ENCODE measurements at regions not wholly inside any gene's neighbourhood (a gene's known extent, or its start where the extent isn't known, plus 50 kb on each side); places are given as distances from the start of the nearest gene placed in this dataset.
A peak's percentile ranks its signal among the peaks of the same experiment; 100 is the strongest.

- 87 to 95% (median 93%) methylated on average over 2 of the region's 2 CpGs for WGBS, 4 donors
- TF ChIP-seq, protein P1, sequence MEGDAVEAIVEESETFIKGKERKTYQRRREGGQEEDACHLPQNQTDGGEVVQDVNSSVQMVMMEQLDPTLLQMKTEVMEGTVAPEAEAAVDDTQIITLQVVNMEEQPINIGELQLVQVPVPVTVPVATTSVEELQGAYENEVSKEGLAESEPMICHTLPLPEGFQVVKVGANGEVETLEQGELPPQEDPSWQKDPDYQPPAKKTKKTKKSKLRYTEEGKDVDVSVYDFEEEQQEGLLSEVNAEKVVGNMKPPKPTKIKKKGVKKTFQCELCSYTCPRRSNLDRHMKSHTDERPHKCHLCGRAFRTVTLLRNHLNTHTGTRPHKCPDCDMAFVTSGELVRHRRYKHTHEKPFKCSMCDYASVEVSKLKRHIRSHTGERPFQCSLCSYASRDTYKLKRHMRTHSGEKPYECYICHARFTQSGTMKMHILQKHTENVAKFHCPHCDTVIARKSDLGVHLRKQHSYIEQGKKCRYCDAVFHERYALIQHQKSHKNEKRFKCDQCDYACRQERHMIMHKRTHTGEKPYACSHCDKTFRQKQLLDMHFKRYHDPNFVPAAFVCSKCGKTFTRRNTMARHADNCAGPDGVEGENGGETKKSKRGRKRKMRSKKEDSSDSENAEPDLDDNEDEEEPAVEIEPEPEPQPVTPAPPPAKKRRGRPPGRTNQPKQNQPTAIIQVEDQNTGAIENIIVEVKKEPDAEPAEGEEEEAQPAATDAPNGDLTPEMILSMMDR (IDR thresholded peaks at IDR 0.05): no peak
- TF ChIP-seq POLR2A (IDR thresholded peaks at IDR 0.05): no peak
- intact Hi-C loops (cut with DNase I): no loop called here
These were observed 592.1 kb downstream of the PRELID2 start for GRCh38 chr5:145243016-145243415.

DNA sequence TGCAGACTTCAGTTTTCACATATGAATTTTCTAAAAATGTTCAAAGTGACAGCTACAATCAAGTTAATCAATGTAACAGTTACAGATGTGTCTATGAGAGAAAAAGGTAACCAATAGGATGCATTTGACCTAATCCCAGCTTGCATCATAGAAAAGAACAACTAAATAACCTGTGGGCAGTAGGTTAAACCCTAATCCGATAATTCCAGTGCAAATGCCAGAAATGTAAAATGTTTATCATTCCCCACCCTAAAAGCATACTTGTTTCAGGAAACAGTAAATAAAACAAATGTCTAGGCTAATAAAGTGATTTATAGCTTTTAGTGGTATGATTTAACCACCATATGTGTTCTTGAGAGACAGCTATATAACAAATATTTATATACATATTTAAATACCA is 592.6 kb downstream of the PRELID2 start:
- no peaks in the 10 kb centered on the region for H3K36me3 ChIP-seq (replicated peaks in 1 of 2)
- 68 to 86% (median 83%) methylated on average over 1 of the region's 1 CpG for WGBS, 4 donors
- no peaks in the 10 kb centered on the region for H3K4me1 ChIP-seq (replicated peaks in 1 of 2)
- intact Hi-C loops (cut with DNase I): no loop called here
- TF ChIP-seq, protein P1 (IDR thresholded peaks at IDR 0.05): no peak
- TF ChIP-seq POLR2A (IDR thresholded peaks at IDR 0.05): no peak
- H3K9me3 ChIP-seq (replicated peaks in 1 of 3): no peaks in the 10 kb centered on the region
- no peak overlapping the region for H3K4me3 ChIP-seq
- no peaks in the 10 kb centered on the region for H3K27me3 ChIP-seq
- no peak overlapping the region for H3K27ac ChIP-seq
- DNase-seq: no peak

More at GRCh38 chr5:145243016-145243415, 592.1 kb downstream of the PRELID2 start:
- Histone ChIP-seq H3K4me1 (replicated peaks in 1 of 2) (no peaks in the 10 kb centered on the region), H3K36me3 (replicated peaks in 1 of 2) (no peaks in the 10 kb centered on the region), H3K4me3 (no peak overlapping the region), H3K9me3 (replicated peaks in 1 of 3) (no peaks in the 10 kb centered on the region), H3K27me3 (no peaks in the 10 kb centered on the region), H3K27ac (no peak overlapping the region)
- DNase-seq: no peak

DNA sequence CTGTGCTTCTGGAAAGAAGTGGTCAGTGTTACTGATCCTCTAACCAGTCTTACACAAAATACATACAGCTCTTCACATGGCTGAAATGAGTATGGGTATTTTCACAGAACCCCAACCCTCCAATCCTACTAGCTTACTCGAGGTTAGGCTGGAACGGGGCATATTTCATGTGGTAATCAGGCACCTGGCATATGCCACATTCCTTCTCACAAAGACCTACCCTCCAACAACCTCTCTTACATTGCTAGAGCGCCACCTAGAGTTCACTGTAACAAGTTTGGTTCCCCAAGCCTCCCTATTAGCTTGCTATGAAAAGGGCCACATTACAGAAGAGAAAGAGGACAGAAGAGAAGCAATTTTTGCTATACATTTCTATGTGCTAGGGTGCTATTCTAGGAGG is 597.3 kb downstream of the PRELID2 start:
- no peaks in the 10 kb centered on the region for H3K9me3 ChIP-seq (replicated peaks in 1 of 3)
- intact Hi-C loops (cut with DNase I): no loop called here
- TF ChIP-seq POLR2A (IDR thresholded peaks at IDR 0.05): no peak
- TF ChIP-seq, protein P1 (IDR thresholded peaks at IDR 0.05): peak in 2 of 6 experiments; percentile 21 to 35
- H3K4me3 ChIP-seq: no peak overlapping the region
- H3K36me3 ChIP-seq (replicated peaks in 1 of 2): no peaks in the 10 kb centered on the region
- no peaks in the 10 kb centered on the region for H3K4me1 ChIP-seq (replicated peaks in 1 of 2)
- DNase-seq: peak in 2 of 7 donors; percentile 16 to 37
- no peak overlapping the region for H3K27ac ChIP-seq
- WGBS, 4 donors: 8 to 17% (median 11%) methylated on average over 3 of the region's 3 CpGs
- no peaks in the 10 kb centered on the region for H3K27me3 ChIP-seq

GRCh38 chr5:145236983-145237382 is 598.2 kb downstream of the PRELID2 start:
- H3K4me1 ChIP-seq (replicated peaks in 1 of 2): no peaks in the 10 kb centered on the region
- no peaks in the 10 kb centered on the region for H3K36me3 ChIP-seq (replicated peaks in 1 of 2)
- no peaks in the 10 kb centered on the region for H3K27me3 ChIP-seq
- intact Hi-C loops (cut with DNase I): no loop called here
- no peak for DNase-seq
- no peaks in the 10 kb centered on the region for H3K9me3 ChIP-seq (replicated peaks in 1 of 3)
- H3K4me3 ChIP-seq: no peak overlapping the region
- no peak overlapping the region for H3K27ac ChIP-seq
- TF ChIP-seq POLR2A (IDR thresholded peaks at IDR 0.05): no peak

DNA sequence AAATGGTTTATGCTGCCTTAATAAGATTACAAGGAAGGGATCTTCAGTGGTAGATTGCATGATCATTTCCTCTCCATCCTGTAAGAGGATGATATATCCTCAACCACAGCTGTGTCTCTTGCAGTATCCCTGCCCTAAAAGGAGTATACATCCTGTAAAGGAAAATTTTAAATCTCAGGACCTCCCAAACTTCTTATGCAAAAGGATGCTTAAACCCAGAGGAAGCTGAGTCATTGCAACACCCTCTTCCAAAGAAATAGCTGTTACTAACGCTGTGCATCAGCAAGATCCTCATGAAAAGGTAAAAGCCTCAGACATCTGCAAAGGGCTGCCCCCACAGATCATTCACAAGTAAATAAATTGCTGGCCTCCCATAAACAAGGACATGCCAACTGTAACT is 599.0 kb downstream of the PRELID2 start:
- Histone ChIP-seq H3K9me3 (replicated peaks in 1 of 3) (no peaks in the 10 kb centered on the region), H3K27me3 (no peaks in the 10 kb centered on the region), H3K27ac (no peak overlapping the region), H3K4me3 (no peak overlapping the region), H3K36me3 (replicated peaks in 1 of 2) (no peaks in the 10 kb centered on the region), H3K4me1 (replicated peaks in 1 of 2) (no peaks in the 10 kb centered on the region)
- WGBS, 4 donors: 59 to 72% (median 71%) methylated on average over 1 of the region's 1 CpG
- TF ChIP-seq, protein P1 (IDR thresholded peaks at IDR 0.05): no peak
- TF ChIP-seq POLR2A (IDR thresholded peaks at IDR 0.05): no peak
- intact Hi-C loops (cut with DNase I): no loop called here
- no peak for DNase-seq
